ENCODE measurements at regions not wholly inside any gene's neighbourhood (a gene's known extent, or its start where the extent isn't known, plus 50 kb on each side); places are given as distances from the start of the nearest gene placed in this dataset.

- TF ChIP-seq CTCF (IDR thresholded peaks at IDR 0.05) (peak; percentile 33; the same call in 1 of the 3 replicates), POLR2A (IDR thresholded peaks at IDR 0.05; ENCODE audit: low read length) (no peak), HMGXB4 (CRISPR knock-in tag; IDR thresholded peaks at IDR 0.05; ENCODE audit: borderline replicate concordance) (no peak), EP300 (IDR thresholded peaks at IDR 0.05) (no peak), REST (IDR thresholded peaks at IDR 0.05) (no peak), USF2 (IDR thresholded peaks at IDR 0.05) (no peak), EHMT2 (IDR thresholded peaks at IDR 0.05; ENCODE audit: low read depth) (no peak), JUN (IDR thresholded peaks at IDR 0.05) (no peak), MAZ (IDR thresholded peaks at IDR 0.05; ENCODE audit: borderline replicate concordance, low read depth, low read length) (no peak), BCL3 (IDR thresholded peaks at IDR 0.05) (no peak)
These were observed 236.0 kb downstream of the ADGRG6 start for GRCh38 chr6:142537612-142538478.
